Vagina (tissue), 2 donors: ENCODE measurements at regions not wholly inside any gene's neighbourhood (a gene's known extent, or its start where the extent isn't known, plus 50 kb on each side); places are given as distances from the start of the nearest gene placed in this dataset.

Experiments used
- DNase-seq, 2 donors: peaks; one replicate each; pipeline ENCODE4 v3.0.0-alpha.2; 2017; ENCODE audit errors: extremely low spot score in 2 of 2
- H3K27ac ChIP-seq: fragments of 200-600 bp; sonication (generic); one replicate; pipeline ENCODE4 v1.5.1; 2019
- H3K27me3 ChIP-seq: fragments of 200-600 bp; sonication (generic); one replicate; pipeline ENCODE4 v1.5.1; 2019
- H3K36me3 ChIP-seq, 2 donors: fragments of 200-600 bp; sonication (generic); one replicate each; pipeline ENCODE4 v1.5.1; 2017 to 2019
- H3K4me1 ChIP-seq: fragments of 200-600 bp; sonication (generic); one replicate; pipeline ENCODE4 v1.5.1; 2019
- H3K4me3 ChIP-seq, 2 donors: fragments of 200-600 bp; sonication (generic); 1 replicate in 1 of 2; 2 replicates in 1 of 2; pipeline ENCODE4 v1.5.1; 2016 to 2019
- H3K9me3 ChIP-seq: fragments of 200-600 bp; sonication (generic); one replicate; pipeline ENCODE4 v1.5.1; 2019
- POLR2A ChIP-seq, 2 donors: fragments of 450-650 bp; IDR thresholded peaks; one replicate each; pipeline ENCODE4 v1.6.1; 2017; ENCODE audit warnings: antibody characterized with exemption in 2 of 2, mild to moderate bottlenecking in 2 of 2, moderate library complexity in 2 of 2
- POLR2AphosphoS5 ChIP-seq, 2 donors: sonication (generic); formaldehyde crosslinking; IDR thresholded peaks; one replicate each; pipeline ENCODE4 v1.9.0; 2017; ENCODE audit warnings: antibody characterized with exemption in 2 of 2, mild to moderate bottlenecking in 2 of 2, low read depth in 1 of 2; ENCODE audit not compliant: insufficient read depth in 1 of 2
- intact Hi-C: fragments of 100-400 bp; cut with DNase I; formaldehyde crosslinking; loops from one replicate; pipeline ENCODE4 v1.15.1; 2023
- TF ChIP-seq, protein P1 (sequence below), 3 experiments: fragments of 450-650 bp in 2 of 3; fragments of 200-600 bp in 1 of 3; sonication (generic) in 1 of 3; IDR thresholded peaks; one replicate each; pipeline ENCODE4 v1.5.1; 2017 to 2019; ENCODE audit warnings: antibody characterized with exemption in 3 of 3, mild to moderate bottlenecking in 2 of 3, moderate library complexity in 2 of 3

DNA sequence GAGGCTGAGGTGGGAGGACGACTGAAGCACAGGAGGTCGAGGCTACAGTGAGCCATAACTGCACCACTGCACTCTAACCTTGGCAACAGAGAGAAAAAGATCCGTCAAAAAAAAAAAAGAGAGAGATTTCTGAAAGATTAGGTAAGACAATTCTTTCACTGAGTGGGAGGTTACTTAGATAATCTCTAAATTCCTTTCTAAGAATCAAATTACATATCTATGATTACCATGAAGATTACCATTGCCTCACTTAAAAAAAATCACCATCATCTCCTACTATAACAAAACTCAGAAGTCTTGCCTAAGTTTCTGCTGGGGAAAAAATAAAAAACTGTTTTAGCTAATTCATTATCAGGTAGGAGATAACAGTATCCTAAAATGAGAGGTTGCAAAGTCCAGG lies 366.7 kb downstream of the DUSP6 start:
- Histone ChIP-seq H3K36me3 (no peaks in the 10 kb centered on the region), H3K4me3 (no peak overlapping the region), H3K27me3 (no peaks in the 10 kb centered on the region), H3K4me1 (no peaks in the 10 kb centered on the region), H3K27ac (no peak overlapping the region), H3K9me3 (no peaks in the 10 kb centered on the region)
- TF ChIP-seq POLR2AphosphoS5 (IDR thresholded peaks at IDR 0.05; ENCODE audit: insufficient read depth in 1 of 2, low read depth in 1 of 2) (no peak), POLR2A (IDR thresholded peaks at IDR 0.05) (no peak)
- no peak for DNase-seq
- intact Hi-C loops = no loop called here

DNA sequence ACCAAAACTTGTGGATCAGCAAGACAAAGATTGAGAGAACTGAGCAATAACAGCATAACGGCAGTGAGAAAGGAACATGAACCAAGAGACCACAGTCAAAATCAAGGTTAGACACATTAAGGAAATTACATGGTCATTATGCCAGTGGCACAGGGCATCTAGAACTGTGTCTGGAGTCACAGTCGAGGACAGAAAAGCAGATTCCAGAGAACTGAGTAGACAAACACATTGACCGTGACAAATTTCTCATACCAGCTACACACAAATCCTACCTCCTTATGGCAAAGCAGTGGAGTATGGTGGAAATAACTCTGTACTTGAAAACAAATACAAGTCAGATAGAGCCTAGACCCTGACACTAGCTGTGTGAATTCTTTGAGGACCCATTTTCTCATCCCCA lies 367.3 kb downstream of the DUSP6 start:
- no peak for DNase-seq
- TF ChIP-seq, protein P1, sequence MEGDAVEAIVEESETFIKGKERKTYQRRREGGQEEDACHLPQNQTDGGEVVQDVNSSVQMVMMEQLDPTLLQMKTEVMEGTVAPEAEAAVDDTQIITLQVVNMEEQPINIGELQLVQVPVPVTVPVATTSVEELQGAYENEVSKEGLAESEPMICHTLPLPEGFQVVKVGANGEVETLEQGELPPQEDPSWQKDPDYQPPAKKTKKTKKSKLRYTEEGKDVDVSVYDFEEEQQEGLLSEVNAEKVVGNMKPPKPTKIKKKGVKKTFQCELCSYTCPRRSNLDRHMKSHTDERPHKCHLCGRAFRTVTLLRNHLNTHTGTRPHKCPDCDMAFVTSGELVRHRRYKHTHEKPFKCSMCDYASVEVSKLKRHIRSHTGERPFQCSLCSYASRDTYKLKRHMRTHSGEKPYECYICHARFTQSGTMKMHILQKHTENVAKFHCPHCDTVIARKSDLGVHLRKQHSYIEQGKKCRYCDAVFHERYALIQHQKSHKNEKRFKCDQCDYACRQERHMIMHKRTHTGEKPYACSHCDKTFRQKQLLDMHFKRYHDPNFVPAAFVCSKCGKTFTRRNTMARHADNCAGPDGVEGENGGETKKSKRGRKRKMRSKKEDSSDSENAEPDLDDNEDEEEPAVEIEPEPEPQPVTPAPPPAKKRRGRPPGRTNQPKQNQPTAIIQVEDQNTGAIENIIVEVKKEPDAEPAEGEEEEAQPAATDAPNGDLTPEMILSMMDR (IDR thresholded peaks at IDR 0.05) = no peak
- TF ChIP-seq POLR2A (IDR thresholded peaks at IDR 0.05) (no peak), POLR2AphosphoS5 (IDR thresholded peaks at IDR 0.05; ENCODE audit: insufficient read depth in 1 of 2, low read depth in 1 of 2) (no peak)
- Histone ChIP-seq H3K27me3 (no peaks in the 10 kb centered on the region), H3K36me3 (no peaks in the 10 kb centered on the region), H3K4me3 (no peak overlapping the region), H3K27ac (no peak overlapping the region), H3K9me3 (no peaks in the 10 kb centered on the region), H3K4me1 (no peaks in the 10 kb centered on the region)
- intact Hi-C loops = no loop called here

DNA sequence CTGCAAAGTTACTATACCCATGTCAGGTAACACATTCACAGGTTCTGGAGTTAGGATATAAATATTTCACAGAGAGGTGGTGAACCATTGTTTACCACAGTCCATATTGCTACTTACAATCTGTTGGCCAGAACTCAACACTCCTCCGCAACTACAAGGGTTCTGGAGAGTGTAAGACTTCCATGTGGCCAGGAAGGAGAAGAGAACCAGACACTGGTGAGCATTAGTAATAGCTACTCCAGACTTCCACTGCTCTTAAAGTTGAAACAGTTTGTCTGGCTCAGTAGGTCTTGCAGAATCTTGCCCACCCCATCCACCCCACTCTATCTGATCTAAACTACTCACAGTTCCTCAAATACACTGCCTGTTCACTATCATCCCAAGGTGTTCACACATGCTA lies 369.6 kb downstream of the DUSP6 start:
- H3K36me3 ChIP-seq = no peaks in the 10 kb centered on the region
- no peak for DNase-seq
- no peak overlapping the region for H3K4me3 ChIP-seq
- no peaks in the 10 kb centered on the region for H3K4me1 ChIP-seq
- intact Hi-C loops = no loop called here
- H3K9me3 ChIP-seq = no peaks in the 10 kb centered on the region
- no peaks in the 10 kb centered on the region for H3K27me3 ChIP-seq
- H3K27ac ChIP-seq = no peak overlapping the region
- TF ChIP-seq POLR2AphosphoS5 (IDR thresholded peaks at IDR 0.05; ENCODE audit: insufficient read depth in 1 of 2, low read depth in 1 of 2) (no peak), POLR2A (IDR thresholded peaks at IDR 0.05) (no peak)
- TF ChIP-seq, protein P1 (IDR thresholded peaks at IDR 0.05) = no peak

DNA sequence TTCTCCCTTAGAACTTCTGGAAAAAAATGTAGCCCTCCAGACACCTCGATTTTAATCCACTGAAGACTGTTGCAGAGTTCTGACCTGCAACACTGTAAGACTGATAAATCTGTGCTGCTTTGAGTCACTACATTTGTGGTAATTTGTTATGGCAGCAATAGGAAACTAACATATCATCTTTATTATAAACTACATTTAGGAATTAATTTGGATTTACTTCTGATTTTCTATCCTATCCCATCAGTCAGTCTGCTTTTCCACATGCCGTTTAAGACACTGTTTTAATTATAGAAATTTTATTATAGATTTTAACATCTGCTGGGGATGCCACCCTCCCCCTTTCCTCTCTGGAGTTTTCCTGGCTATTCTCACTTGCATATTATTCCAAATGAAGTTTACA lies 375.2 kb downstream of the DUSP6 start:
- intact Hi-C loops = no loop called here
- Histone ChIP-seq H3K9me3 (no peaks in the 10 kb centered on the region), H3K4me3 (no peak overlapping the region), H3K36me3 (no peaks in the 10 kb centered on the region), H3K27ac (no peak overlapping the region), H3K4me1 (no peaks in the 10 kb centered on the region), H3K27me3 (no peaks in the 10 kb centered on the region)
- DNase-seq = no peak
- no peak for TF ChIP-seq POLR2AphosphoS5 (IDR thresholded peaks at IDR 0.05; ENCODE audit: insufficient read depth in 1 of 2, low read depth in 1 of 2)
- no peak for TF ChIP-seq POLR2A (IDR thresholded peaks at IDR 0.05)
- TF ChIP-seq, protein P1 (IDR thresholded peaks at IDR 0.05) = no peak

DNA sequence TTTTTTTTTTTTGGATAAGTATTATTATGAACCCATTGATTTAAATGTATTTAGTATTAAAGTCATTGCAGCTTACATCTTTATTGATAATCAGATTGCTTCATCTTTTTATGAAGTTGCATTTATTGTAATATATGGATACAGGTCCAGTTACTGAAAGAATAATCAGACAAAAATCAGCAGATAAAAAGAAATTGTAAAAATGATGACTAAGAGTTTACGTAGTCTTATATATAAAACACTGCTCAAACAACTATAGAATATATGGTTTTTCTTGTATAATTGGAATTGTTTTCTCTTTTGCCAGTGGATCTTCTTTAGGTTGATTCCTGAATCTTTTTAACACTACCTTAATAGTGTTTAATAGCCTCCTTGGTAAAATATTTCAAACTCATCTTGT lies 378.3 kb downstream of the DUSP6 start:
- TF ChIP-seq, protein P1 (IDR thresholded peaks at IDR 0.05) = no peak
- TF ChIP-seq POLR2A (IDR thresholded peaks at IDR 0.05) (no peak), POLR2AphosphoS5 (IDR thresholded peaks at IDR 0.05; ENCODE audit: insufficient read depth in 1 of 2, low read depth in 1 of 2) (no peak)
- H3K4me3 ChIP-seq = no peak overlapping the region
- H3K36me3 ChIP-seq = no peaks in the 10 kb centered on the region
- intact Hi-C loops = no loop called here
- no peaks in the 10 kb centered on the region for H3K4me1 ChIP-seq
- no peaks in the 10 kb centered on the region for H3K27me3 ChIP-seq
- no peaks in the 10 kb centered on the region for H3K9me3 ChIP-seq
- no peak overlapping the region for H3K27ac ChIP-seq
- no peak for DNase-seq

DNA sequence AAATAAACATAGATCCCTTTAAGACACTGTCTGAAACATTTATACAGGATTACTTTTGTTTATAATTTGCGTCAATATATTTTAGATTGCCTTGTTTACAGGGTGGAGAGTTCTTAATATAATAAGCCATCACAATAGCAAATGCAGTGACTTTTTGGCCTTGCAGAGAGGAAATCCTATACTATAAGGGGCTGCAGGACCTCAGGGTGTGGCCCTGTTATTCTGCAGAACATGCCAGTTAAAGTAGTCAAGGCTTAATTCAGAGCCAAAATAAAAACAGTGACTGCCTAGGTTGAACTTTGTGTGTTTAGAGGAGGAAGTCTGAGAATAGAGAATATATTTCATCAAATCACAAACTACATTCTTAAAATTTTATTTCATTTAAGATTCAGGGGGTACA lies 381.6 kb downstream of the DUSP6 start:
- intact Hi-C loops = no loop called here
- no peaks in the 10 kb centered on the region for H3K9me3 ChIP-seq
- TF ChIP-seq POLR2A (IDR thresholded peaks at IDR 0.05) (no peak), POLR2AphosphoS5 (IDR thresholded peaks at IDR 0.05; ENCODE audit: insufficient read depth in 1 of 2, low read depth in 1 of 2) (no peak)
- TF ChIP-seq, protein P1 (IDR thresholded peaks at IDR 0.05) = no peak
- H3K4me1 ChIP-seq = no peaks in the 10 kb centered on the region
- no peak for DNase-seq
- no peak overlapping the region for H3K4me3 ChIP-seq
- no peaks in the 10 kb centered on the region for H3K36me3 ChIP-seq
- H3K27me3 ChIP-seq = no peaks in the 10 kb centered on the region
- no peak overlapping the region for H3K27ac ChIP-seq
